OCI-LY7 (cell line): ENCODE measurements at regions not wholly inside any gene's neighbourhood (a gene's known extent, or its start where the extent isn't known, plus 50 kb on each side); places are given as distances from the start of the nearest gene placed in this dataset.

Experiments
- EZH2phosphoT487 ChIP-seq: fragments of 200-600 bp; sonication (generic); IDR thresholded peaks from 2 replicates; pipeline ENCODE4 v1.6.1; 2018; ENCODE audit warnings: low read depth, borderline replicate concordance, mild to moderate bottlenecking, mixed run types, antibody characterized with exemption, low read length, moderate library complexity, mixed read lengths
- TF ChIP-seq, protein P1 (sequence below): fragments of 200-600 bp; sonication (generic); conservative IDR thresholded peaks from 2 replicates; pipeline ENCODE4 v1.5.1; 2014; ENCODE audit warnings: mild to moderate bottlenecking, antibody characterized with exemption, low read length, moderate library complexity, mixed read lengths

DNA sequence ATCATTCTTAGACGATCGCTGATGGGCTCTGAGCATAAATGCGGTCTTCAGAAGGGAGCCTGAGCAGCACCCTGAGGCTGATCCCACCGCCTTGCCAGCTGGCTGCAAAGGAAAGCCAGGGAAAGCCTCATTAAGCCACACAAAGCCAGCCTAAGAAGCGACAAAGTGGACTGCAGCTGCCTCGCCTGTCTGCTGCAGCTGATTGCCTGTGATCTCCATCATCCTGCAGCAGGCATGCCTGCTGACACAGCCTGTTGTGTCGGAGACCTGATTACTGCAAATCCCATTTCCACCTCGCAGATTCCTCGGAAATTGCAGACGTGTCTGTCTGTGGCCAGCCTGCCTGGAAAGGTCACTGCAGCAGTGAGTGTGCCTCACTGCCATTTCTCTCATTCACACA lies 1087.0 kb upstream of the AUTS2 start:
- TF ChIP-seq, protein P1, sequence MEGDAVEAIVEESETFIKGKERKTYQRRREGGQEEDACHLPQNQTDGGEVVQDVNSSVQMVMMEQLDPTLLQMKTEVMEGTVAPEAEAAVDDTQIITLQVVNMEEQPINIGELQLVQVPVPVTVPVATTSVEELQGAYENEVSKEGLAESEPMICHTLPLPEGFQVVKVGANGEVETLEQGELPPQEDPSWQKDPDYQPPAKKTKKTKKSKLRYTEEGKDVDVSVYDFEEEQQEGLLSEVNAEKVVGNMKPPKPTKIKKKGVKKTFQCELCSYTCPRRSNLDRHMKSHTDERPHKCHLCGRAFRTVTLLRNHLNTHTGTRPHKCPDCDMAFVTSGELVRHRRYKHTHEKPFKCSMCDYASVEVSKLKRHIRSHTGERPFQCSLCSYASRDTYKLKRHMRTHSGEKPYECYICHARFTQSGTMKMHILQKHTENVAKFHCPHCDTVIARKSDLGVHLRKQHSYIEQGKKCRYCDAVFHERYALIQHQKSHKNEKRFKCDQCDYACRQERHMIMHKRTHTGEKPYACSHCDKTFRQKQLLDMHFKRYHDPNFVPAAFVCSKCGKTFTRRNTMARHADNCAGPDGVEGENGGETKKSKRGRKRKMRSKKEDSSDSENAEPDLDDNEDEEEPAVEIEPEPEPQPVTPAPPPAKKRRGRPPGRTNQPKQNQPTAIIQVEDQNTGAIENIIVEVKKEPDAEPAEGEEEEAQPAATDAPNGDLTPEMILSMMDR = no peak
- no peak for TF ChIP-seq EZH2phosphoT487
